Gastroesophageal sphincter (tissue), 3 donors: ENCODE measurements at regions not wholly inside any gene's neighbourhood (a gene's known extent, or its start where the extent isn't known, plus 50 kb on each side); places are given as distances from the start of the nearest gene placed in this dataset.

ENCODE experiments used
- EP300 ChIP-seq: sonication (generic); formaldehyde crosslinking; IDR thresholded peaks from one replicate; pipeline ENCODE4 v1.6.1; 2017; ENCODE audit warnings: antibody characterized with exemption, mild to moderate bottlenecking
- POLR2A ChIP-seq, 2 donors: fragments of 450-650 bp; IDR thresholded peaks; one replicate each; pipeline ENCODE4 v1.6.1; 2017; ENCODE audit warnings: antibody characterized with exemption in 2 of 2, mild to moderate bottlenecking in 2 of 2, moderate library complexity in 1 of 2
- POLR2AphosphoS5 ChIP-seq: sonication (generic); formaldehyde crosslinking; IDR thresholded peaks from one replicate; pipeline ENCODE4 v1.6.1; 2017; ENCODE audit warnings: antibody characterized with exemption
- TF ChIP-seq, protein P1 (sequence below), 4 experiments: fragments of 200-600 bp in 2 of 4; fragments of 450-650 bp in 2 of 4; sonication (generic) in 1 of 4; IDR thresholded peaks; one replicate each; pipeline ENCODE4 v1.5.1; 2017 to 2019; ENCODE audit warnings: antibody characterized with exemption in 4 of 4, mild to moderate bottlenecking in 2 of 4, moderate library complexity in 2 of 4

GRCh38 chr6:166055801-166056200 is 111.8 kb downstream of the TBXT start:
- TF ChIP-seq, protein P1, sequence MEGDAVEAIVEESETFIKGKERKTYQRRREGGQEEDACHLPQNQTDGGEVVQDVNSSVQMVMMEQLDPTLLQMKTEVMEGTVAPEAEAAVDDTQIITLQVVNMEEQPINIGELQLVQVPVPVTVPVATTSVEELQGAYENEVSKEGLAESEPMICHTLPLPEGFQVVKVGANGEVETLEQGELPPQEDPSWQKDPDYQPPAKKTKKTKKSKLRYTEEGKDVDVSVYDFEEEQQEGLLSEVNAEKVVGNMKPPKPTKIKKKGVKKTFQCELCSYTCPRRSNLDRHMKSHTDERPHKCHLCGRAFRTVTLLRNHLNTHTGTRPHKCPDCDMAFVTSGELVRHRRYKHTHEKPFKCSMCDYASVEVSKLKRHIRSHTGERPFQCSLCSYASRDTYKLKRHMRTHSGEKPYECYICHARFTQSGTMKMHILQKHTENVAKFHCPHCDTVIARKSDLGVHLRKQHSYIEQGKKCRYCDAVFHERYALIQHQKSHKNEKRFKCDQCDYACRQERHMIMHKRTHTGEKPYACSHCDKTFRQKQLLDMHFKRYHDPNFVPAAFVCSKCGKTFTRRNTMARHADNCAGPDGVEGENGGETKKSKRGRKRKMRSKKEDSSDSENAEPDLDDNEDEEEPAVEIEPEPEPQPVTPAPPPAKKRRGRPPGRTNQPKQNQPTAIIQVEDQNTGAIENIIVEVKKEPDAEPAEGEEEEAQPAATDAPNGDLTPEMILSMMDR (IDR thresholded peaks at IDR 0.05): no peak
- no peak for TF ChIP-seq POLR2A (IDR thresholded peaks at IDR 0.05)
- no peak for TF ChIP-seq EP300
- TF ChIP-seq POLR2AphosphoS5: no peak
